Forelimb muscle (tissue), 1 donor: ENCODE measurements at regions not wholly inside any gene's neighbourhood (a gene's known extent, or its start where the extent isn't known, plus 50 kb on each side); places are given as distances from the start of the nearest gene placed in this dataset.

Experiments used
- DNase-seq: peaks from one replicate; pipeline ENCODE4 v3.0.0-alpha.2; 2013; ENCODE audit warnings: low read depth

- no peak for DNase-seq
These were observed 625.2 kb downstream of the LMO4 start for GRCh38 chr1:87953732-87954344.

- DNase-seq: no peak
These were observed 626.4 kb downstream of the LMO4 start for GRCh38 chr1:87955038-87955437.

GRCh38 chr1:87956072-87956471 is 627.4 kb downstream of the LMO4 start:
- no peak for DNase-seq

- DNase-seq: no peak
These were observed 628.1 kb downstream of the LMO4 start for GRCh38 chr1:87956750-87957149.

GRCh38 chr1:87957331-87957730 is 628.7 kb downstream of the LMO4 start:
- DNase-seq: no peak

- DNase-seq: no peak
These were observed 629.5 kb downstream of the LMO4 start for GRCh38 chr1:87958201-87958600.

GRCh38 chr1:87958716-87959115 is 630.0 kb downstream of the LMO4 start:
- DNase-seq: no peak

- no peak for DNase-seq
These were observed 630.6 kb downstream of the LMO4 start for GRCh38 chr1:87959236-87959635.

GRCh38 chr1:87961992-87962391 is 633.3 kb downstream of the LMO4 start:
- DNase-seq: no peak

GRCh38 chr1:87963556-87963955 is 634.9 kb downstream of the LMO4 start:
- DNase-seq: no peak

- DNase-seq: no peak
These were observed 636.5 kb downstream of the LMO4 start for GRCh38 chr1:87965193-87965592.

GRCh38 chr1:87968197-87968955 is 639.7 kb downstream of the LMO4 start:
- DNase-seq: peak; percentile 78

- DNase-seq: no peak
These were observed 640.4 kb downstream of the LMO4 start for GRCh38 chr1:87969040-87969439.

GRCh38 chr1:87972811-87973210 is 644.1 kb downstream of the LMO4 start:
- DNase-seq: no peak

- DNase-seq: no peak
These were observed 645.2 kb downstream of the LMO4 start for GRCh38 chr1:87973896-87974295.

- DNase-seq: no peak
These were observed 647.6 kb downstream of the LMO4 start for GRCh38 chr1:87976316-87976715.

GRCh38 chr1:87977145-87977544 is 648.5 kb downstream of the LMO4 start:
- no peak for DNase-seq

GRCh38 chr1:87979079-87979478 is 650.4 kb downstream of the LMO4 start:
- no peak for DNase-seq

- DNase-seq: no peak
These were observed 651.8 kb downstream of the LMO4 start for GRCh38 chr1:87980494-87980893.

GRCh38 chr1:87981386-87981785 is 652.7 kb downstream of the LMO4 start:
- DNase-seq: no peak

- DNase-seq: no peak
These were observed 653.1 kb downstream of the LMO4 start for GRCh38 chr1:87981810-87982209.

GRCh38 chr1:87983841-87984240 is 655.2 kb downstream of the LMO4 start:
- DNase-seq: no peak

GRCh38 chr1:87985071-87985470 is 656.4 kb downstream of the LMO4 start:
- DNase-seq: no peak
